Hepatocyte (in vitro differentiated cells): ENCODE measurements at regions not wholly inside any gene's neighbourhood (a gene's known extent, or its start where the extent isn't known, plus 50 kb on each side); places are given as distances from the start of the nearest gene placed in this dataset.

Experiments
- DNase-seq: peaks from one replicate; pipeline ENCODE4 v3.0.0-alpha.2; 2016; ENCODE audit warnings: low spot score
- H2AFZ ChIP-seq: fragments of 200-600 bp; sonication (generic); 2 replicates; pipeline ENCODE4 v1.6.0; 2016; ENCODE audit warnings: antibody characterized with exemption, mild to moderate bottlenecking
- H3K27ac ChIP-seq: fragments of 200-600 bp; sonication (generic); 2 replicates; pipeline ENCODE4 v1.5.1; 2016; ENCODE audit warnings: mild to moderate bottlenecking
- H3K27me3 ChIP-seq: fragments of 200-600 bp; sonication (generic); 2 replicates; pipeline ENCODE4 v1.6.1; 2016
- H3K36me3 ChIP-seq: fragments of 200-600 bp; sonication (generic); replicated peaks from 2 replicates; pipeline ENCODE4 v1.5.1; 2016; ENCODE audit warnings: low read depth; ENCODE audit not compliant: insufficient read depth
- H3K4me1 ChIP-seq: fragments of 200-600 bp; sonication (generic); 2 replicates; pipeline ENCODE4 v1.5.1; 2016; ENCODE audit warnings: mild to moderate bottlenecking, moderate library complexity; ENCODE audit not compliant: insufficient read depth
- H3K4me2 ChIP-seq: fragments of 200-600 bp; sonication (generic); 2 replicates; pipeline ENCODE4 v1.6.0; 2016
- H3K4me3 ChIP-seq: fragments of 200-600 bp; sonication (generic); 2 replicates; pipeline ENCODE4 v1.5.1; 2016; ENCODE audit warnings: mild to moderate bottlenecking
- H3K79me2 ChIP-seq: fragments of 200-600 bp; sonication (generic); 2 replicates; pipeline ENCODE4 v1.6.0; 2017; ENCODE audit warnings: mild to moderate bottlenecking
- H3K9me2 ChIP-seq: fragments of 200-600 bp; sonication (generic); replicated peaks from 2 replicates; pipeline ENCODE4 v1.6.0; 2017; ENCODE audit warnings: mild to moderate bottlenecking; ENCODE audit not compliant: insufficient read depth
- H3K9me3 ChIP-seq: fragments of 200-600 bp; sonication (generic); 2 replicates; pipeline ENCODE4 v1.5.1; 2016; ENCODE audit warnings: low read depth, mild to moderate bottlenecking
- H4K20me1 ChIP-seq: fragments of 200-600 bp; sonication (generic); 2 replicates; pipeline ENCODE4 v1.6.0; 2016; ENCODE audit warnings: mild to moderate bottlenecking; ENCODE audit not compliant: insufficient read depth, poor library complexity, severe bottlenecking
- EZH2 ChIP-seq: fragments of 200-600 bp; sonication (generic); IDR thresholded peaks from 2 replicates; pipeline ENCODE4 v1.6.1; 2016; ENCODE audit warnings: antibody characterized with exemption, mild to moderate bottlenecking, borderline replicate concordance
- EZH2phosphoT487 ChIP-seq: fragments of 200-600 bp; sonication (generic); IDR thresholded peaks from one replicate; pipeline ENCODE4 v1.6.1; 2018; ENCODE audit warnings: antibody characterized with exemption, mild to moderate bottlenecking, low read depth, moderate library complexity; ENCODE audit not compliant: unreplicated experiment, severe bottlenecking
- WGBS: methylation state at CpG from one replicate; pipeline ENCODE4 v1.1.6; 2016; ENCODE audit warnings: low lambda C conversion rate; ENCODE audit errors: missing lambda C conversion rate; 5-methylcytosine and 5-hydroxymethylcytosine counted together
- TF ChIP-seq, protein P1 (sequence below): fragments of 200-600 bp; sonication (generic); IDR thresholded peaks from 2 replicates; pipeline ENCODE4 v1.5.1; 2016; ENCODE audit warnings: antibody characterized with exemption, mild to moderate bottlenecking; ENCODE audit not compliant: poor library complexity

DNA sequence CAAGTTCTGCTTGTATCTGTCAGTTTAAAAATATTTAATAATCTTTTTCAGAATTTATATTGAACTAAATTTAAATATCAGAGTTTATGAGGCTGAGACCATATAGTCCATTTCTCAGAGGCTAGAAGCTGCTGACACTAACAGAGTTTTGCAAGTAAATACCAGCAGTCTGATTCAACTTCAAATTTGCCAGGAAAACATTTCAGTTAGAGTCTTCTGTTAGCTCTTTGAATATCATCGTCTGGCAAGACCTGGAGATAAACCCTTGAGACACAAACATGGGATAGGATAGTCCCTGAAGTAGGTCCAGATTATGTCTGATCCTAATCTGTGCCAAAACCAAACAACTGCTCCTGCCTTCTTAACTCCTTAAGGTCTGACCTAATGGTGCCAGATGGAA lies 472.8 kb upstream of the STEAP1 start:
- H3K9me2 ChIP-seq: no peaks in the 10 kb centered on the region
- DNase-seq: no peak
- no peaks in the 10 kb centered on the region for H3K9me3 ChIP-seq
- H3K4me3 ChIP-seq: no peak overlapping the region
- H3K27me3 ChIP-seq: no peaks in the 10 kb centered on the region
- no peaks in the 10 kb centered on the region for H4K20me1 ChIP-seq
- no peak overlapping the region for H3K4me2 ChIP-seq
- no peak overlapping the region for H3K27ac ChIP-seq
- WGBS: 24% methylated on average over 1 of the region's 1 CpG
- no peaks in the 10 kb centered on the region for H3K36me3 ChIP-seq
- no peak overlapping the region for H2AFZ ChIP-seq
- TF ChIP-seq EZH2: no peak
- no peak for TF ChIP-seq EZH2phosphoT487
- TF ChIP-seq, protein P1, sequence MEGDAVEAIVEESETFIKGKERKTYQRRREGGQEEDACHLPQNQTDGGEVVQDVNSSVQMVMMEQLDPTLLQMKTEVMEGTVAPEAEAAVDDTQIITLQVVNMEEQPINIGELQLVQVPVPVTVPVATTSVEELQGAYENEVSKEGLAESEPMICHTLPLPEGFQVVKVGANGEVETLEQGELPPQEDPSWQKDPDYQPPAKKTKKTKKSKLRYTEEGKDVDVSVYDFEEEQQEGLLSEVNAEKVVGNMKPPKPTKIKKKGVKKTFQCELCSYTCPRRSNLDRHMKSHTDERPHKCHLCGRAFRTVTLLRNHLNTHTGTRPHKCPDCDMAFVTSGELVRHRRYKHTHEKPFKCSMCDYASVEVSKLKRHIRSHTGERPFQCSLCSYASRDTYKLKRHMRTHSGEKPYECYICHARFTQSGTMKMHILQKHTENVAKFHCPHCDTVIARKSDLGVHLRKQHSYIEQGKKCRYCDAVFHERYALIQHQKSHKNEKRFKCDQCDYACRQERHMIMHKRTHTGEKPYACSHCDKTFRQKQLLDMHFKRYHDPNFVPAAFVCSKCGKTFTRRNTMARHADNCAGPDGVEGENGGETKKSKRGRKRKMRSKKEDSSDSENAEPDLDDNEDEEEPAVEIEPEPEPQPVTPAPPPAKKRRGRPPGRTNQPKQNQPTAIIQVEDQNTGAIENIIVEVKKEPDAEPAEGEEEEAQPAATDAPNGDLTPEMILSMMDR: no peak
- H3K79me2 ChIP-seq: no peaks in the 10 kb centered on the region
- H3K4me1 ChIP-seq: no peaks in the 10 kb centered on the region

DNA sequence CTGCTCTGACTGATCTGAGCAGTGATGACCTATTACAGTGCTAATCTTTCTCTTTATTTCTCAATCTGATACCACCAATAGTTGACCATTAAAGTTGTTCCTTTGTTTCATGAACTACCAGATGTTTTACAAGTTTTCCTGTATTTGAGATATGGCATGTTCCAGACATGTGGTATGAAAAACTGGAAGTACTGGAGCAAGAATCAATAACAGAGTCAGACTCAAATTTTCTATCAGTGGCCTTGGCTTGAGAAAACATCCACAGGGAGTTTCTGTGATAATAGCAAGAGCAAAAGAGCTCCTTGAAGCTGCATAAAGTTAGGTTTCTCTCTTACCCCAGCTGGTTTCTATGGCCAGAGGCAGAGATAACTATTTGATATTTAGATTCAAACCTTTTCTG lies 469.0 kb upstream of the STEAP1 start:
- Histone ChIP-seq H3K4me3 (no peak overlapping the region), H3K9me2 (no peaks in the 10 kb centered on the region), H3K27ac (no peak overlapping the region), H3K4me1 (no peaks in the 10 kb centered on the region), H3K27me3 (no peaks in the 10 kb centered on the region), H3K79me2 (no peaks in the 10 kb centered on the region), H2AFZ (no peak overlapping the region), H4K20me1 (no peaks in the 10 kb centered on the region), H3K9me3 (no peaks in the 10 kb centered on the region), H3K4me2 (no peak overlapping the region), H3K36me3 (no peaks in the 10 kb centered on the region)
- no peak for DNase-seq
- TF ChIP-seq EZH2: no peak
- TF ChIP-seq, protein P1: no peak

- TF ChIP-seq EZH2 (no peak), EZH2phosphoT487 (no peak)
- TF ChIP-seq, protein P1: no peak
- WGBS: 68% methylated on average over 2 of the region's 2 CpGs
Measured at GRCh38 chr7:89687211-89687610, 467.1 kb upstream of the STEAP1 start.

GRCh38 chr7:89695241-89695640 lies 459.0 kb upstream of the STEAP1 start:
- 97% methylated on average over 2 of the region's 2 CpGs for WGBS
- no peak for DNase-seq
- TF ChIP-seq EZH2phosphoT487: no peak
- TF ChIP-seq EZH2: no peak
- TF ChIP-seq, protein P1: no peak
- H3K4me2 ChIP-seq: no peak overlapping the region
- no peak overlapping the region for H3K4me3 ChIP-seq
- H3K4me1 ChIP-seq: no peaks in the 10 kb centered on the region
- no peak overlapping the region for H2AFZ ChIP-seq
- H3K9me2 ChIP-seq: no peaks in the 10 kb centered on the region
- no peaks in the 10 kb centered on the region for H3K9me3 ChIP-seq
- no peaks in the 10 kb centered on the region for H3K36me3 ChIP-seq
- no peaks in the 10 kb centered on the region for H3K27me3 ChIP-seq
- H3K79me2 ChIP-seq: no peaks in the 10 kb centered on the region
- no peak overlapping the region for H3K27ac ChIP-seq
- no peaks in the 10 kb centered on the region for H4K20me1 ChIP-seq

More at GRCh38 chr7:89687211-89687610, 467.1 kb upstream of the STEAP1 start:
- Histone ChIP-seq H4K20me1 (no peaks in the 10 kb centered on the region), H3K36me3 (no peaks in the 10 kb centered on the region), H3K9me3 (no peaks in the 10 kb centered on the region), H3K27ac (no peak overlapping the region), H2AFZ (no peak overlapping the region), H3K4me3 (no peak overlapping the region), H3K79me2 (no peaks in the 10 kb centered on the region), H3K4me2 (no peak overlapping the region), H3K4me1 (no peaks in the 10 kb centered on the region), H3K27me3 (no peaks in the 10 kb centered on the region), H3K9me2 (no peaks in the 10 kb centered on the region)
- no peak for DNase-seq
